SK-N-SH treated with all-trans-retinoic acid at 6 μM for 48 hours (cell line): ENCODE measurements at regions not wholly inside any gene's neighbourhood (a gene's known extent, or its start where the extent isn't known, plus 50 kb on each side); places are given as distances from the start of the nearest gene placed in this dataset.
A peak's percentile ranks its signal among the peaks of the same experiment; 100 is the strongest.

Experiments used
- ATAC-seq: fragments of 200-7000 bp; cut with Tn5 transposase; 3 replicates; pipeline ENCODE4 v1.9.1; 2020; ENCODE audit warnings: mild to moderate bottlenecking, moderate library complexity
- ARNTL ChIP-seq: fragments of 450-650 bp; formaldehyde crosslinking; IDR thresholded peaks from 2 replicates; pipeline ENCODE4 v1.5.0; 2020; ENCODE audit warnings: low read depth, mild to moderate bottlenecking, moderate library complexity, borderline replicate concordance
- CREB5 ChIP-seq: fragments of 250-450 bp; sonication (Bioruptor Pico); IDR thresholded peaks from 2 replicates; pipeline ENCODE4 v1.5.1; 2020; ENCODE audit warnings: low read depth, mild to moderate bottlenecking, moderate library complexity
- CSRNP3 ChIP-seq: fragments of 250-450 bp; sonication (Bioruptor Pico); IDR thresholded peaks from 2 replicates; pipeline ENCODE4 v1.5.1; 2021; ENCODE audit warnings: mild to moderate bottlenecking, moderate library complexity
- ESRRG ChIP-seq: fragments of 250-450 bp; sonication (Bioruptor Pico); IDR thresholded peaks from 2 replicates; pipeline ENCODE4 v1.6.1; 2021; ENCODE audit warnings: mild to moderate bottlenecking
- GLIS3 ChIP-seq: fragments of 250-450 bp; sonication (Bioruptor Pico); IDR thresholded peaks from 2 replicates; pipeline ENCODE4 v1.5.0; 2020; ENCODE audit warnings: mild to moderate bottlenecking, moderate library complexity
- ISL1 ChIP-seq: fragments of 250-450 bp; sonication (Bioruptor Pico); IDR thresholded peaks from 2 replicates; pipeline ENCODE4 v2.1.2; 2022; ENCODE audit warnings: mild to moderate bottlenecking, moderate library complexity
- OSR1 ChIP-seq: fragments of 250-450 bp; sonication (Bioruptor Pico); IDR thresholded peaks from 2 replicates; pipeline ENCODE4 v1.8.0; 2022; ENCODE audit warnings: moderate library complexity, mild to moderate bottlenecking, inconsistent platforms
- PATZ1 ChIP-seq: fragments of 250-450 bp; sonication (Bioruptor Pico); IDR thresholded peaks from 2 replicates; pipeline ENCODE4 v1.8.0; 2020; ENCODE audit warnings: mild to moderate bottlenecking, moderate library complexity, borderline replicate concordance
- POU6F1 ChIP-seq: fragments of 250-450 bp; sonication (Bioruptor Pico); IDR thresholded peaks from 2 replicates; pipeline ENCODE4 v1.8.0; 2021; ENCODE audit warnings: low read depth, mild to moderate bottlenecking, moderate library complexity, borderline replicate concordance
- PPARA ChIP-seq: fragments of 250-450 bp; sonication (Bioruptor Pico); IDR thresholded peaks from 2 replicates; pipeline ENCODE4 v1.5.0; 2020; ENCODE audit warnings: mild to moderate bottlenecking, borderline replicate concordance
- RARB ChIP-seq: fragments of 250-450 bp; sonication (Bioruptor Pico); IDR thresholded peaks from 2 replicates; pipeline ENCODE4 v1.8.0; 2021; ENCODE audit warnings: mild to moderate bottlenecking, moderate library complexity
- SNAI2 ChIP-seq: fragments of 250-450 bp; sonication (Bioruptor Pico); IDR thresholded peaks from 2 replicates; pipeline ENCODE4 v1.5.0; 2020; ENCODE audit warnings: mild to moderate bottlenecking, moderate library complexity
- TCF4 ChIP-seq: fragments of 250-450 bp; sonication (Bioruptor Pico); IDR thresholded peaks from 2 replicates; pipeline ENCODE4 v1.8.0; 2021; ENCODE audit warnings: mild to moderate bottlenecking, moderate library complexity, borderline replicate concordance
- TOX ChIP-seq: fragments of 250-450 bp; sonication (Bioruptor Pico); IDR thresholded peaks from 2 replicates; pipeline ENCODE4 v1.8.0; 2021; ENCODE audit warnings: mild to moderate bottlenecking, moderate library complexity, borderline replicate concordance
- TSHZ2 ChIP-seq: fragments of 250-450 bp; sonication (Bioruptor Pico); IDR thresholded peaks from 2 replicates; pipeline ENCODE4 v1.5.0; 2020; ENCODE audit warnings: mild to moderate bottlenecking, moderate library complexity
- ZC3H10 ChIP-seq: fragments of 250-450 bp; sonication (Bioruptor Pico); IDR thresholded peaks from 2 replicates; pipeline ENCODE4 v1.5.1; 2021; ENCODE audit warnings: mild to moderate bottlenecking, moderate library complexity
- ZFP3 ChIP-seq: fragments of 250-450 bp; sonication (Bioruptor Pico); IDR thresholded peaks from 2 replicates; pipeline ENCODE4 v1.5.0; 2020; ENCODE audit warnings: mild to moderate bottlenecking, moderate library complexity
- ZFP30 ChIP-seq: fragments of 450-650 bp; formaldehyde crosslinking; IDR thresholded peaks from 2 replicates; pipeline ENCODE4 v1.5.0; 2022; ENCODE audit warnings: mild to moderate bottlenecking, moderate library complexity
- ZNF565 ChIP-seq: fragments of 450-650 bp; formaldehyde crosslinking; conservative IDR thresholded peaks from 2 replicates; pipeline ENCODE4 v1.5.0; 2020; ENCODE audit warnings: low read depth, mild to moderate bottlenecking, moderate library complexity
- ZNF70 ChIP-seq: fragments of 450-650 bp; formaldehyde crosslinking; IDR thresholded peaks from 2 replicates; pipeline ENCODE4 v1.5.0; 2020; ENCODE audit warnings: mild to moderate bottlenecking, moderate library complexity
- ZNF8 ChIP-seq: fragments of 450-650 bp; formaldehyde crosslinking; IDR thresholded peaks from 2 replicates; pipeline ENCODE4 v1.5.0; 2020; ENCODE audit warnings: mild to moderate bottlenecking, moderate library complexity

GRCh38 chr4:43243433-43244116, 351.1 kb downstream of the GRXCR1 start (continued):
- TF ChIP-seq TSHZ2 (CRISPR knock-in tag): no peak
- no peak for TF ChIP-seq CSRNP3
- no peak for TF ChIP-seq RARB (CRISPR knock-in tag)
- no peak for TF ChIP-seq PPARA (CRISPR knock-in tag)
- TF ChIP-seq ESRRG (CRISPR knock-in tag): no peak
- TF ChIP-seq GLIS3 (CRISPR knock-in tag): no peak
- no peak for TF ChIP-seq TCF4 (CRISPR knock-in tag)
- TF ChIP-seq ZNF70 (CRISPR knock-in tag): no peak
- TF ChIP-seq, all 23 proteins: peak for 0

- no peak for TF ChIP-seq ZC3H10 (CRISPR knock-in tag)
- TF ChIP-seq ZFP3 (CRISPR knock-in tag): no peak
- no peak for TF ChIP-seq ZNF70 (CRISPR knock-in tag)
- no peak for TF ChIP-seq ARNTL (CRISPR knock-in tag)
- TF ChIP-seq ZNF565: no peak
- TF ChIP-seq ZNF8 (CRISPR knock-in tag): no peak
- no peak for ATAC-seq
These were observed 352.3 kb downstream of the GRXCR1 start for GRCh38 chr4:43244688-43245382.

- ATAC-seq: peak; percentile 60
- TF ChIP-seq TCF4 (CRISPR knock-in tag): no peak
- TF ChIP-seq ZNF565: no peak
- TF ChIP-seq RARB (CRISPR knock-in tag): no peak
- no peak for TF ChIP-seq ZNF8 (CRISPR knock-in tag)
- no peak for TF ChIP-seq TSHZ2 (CRISPR knock-in tag)
- TF ChIP-seq ZFP30 (CRISPR knock-in tag): no peak
- TF ChIP-seq POU6F1 (CRISPR knock-in tag): no peak
- TF ChIP-seq PATZ1: no peak
- TF ChIP-seq SNAI2 (CRISPR knock-in tag): no peak
- TF ChIP-seq OSR1: no peak
- no peak for TF ChIP-seq ZC3H10 (CRISPR knock-in tag)
- no peak for TF ChIP-seq CREB5 (CRISPR knock-in tag)
- no peak for TF ChIP-seq PPARA (CRISPR knock-in tag)
- TF ChIP-seq TOX: no peak
- TF ChIP-seq ZNF70 (CRISPR knock-in tag): no peak
- TF ChIP-seq ISL1 (CRISPR knock-in tag): no peak
These were observed 359.3 kb downstream of the GRXCR1 start for GRCh38 chr4:43251841-43252240.
